ENCODE measurements at regions not wholly inside any gene's neighbourhood (a gene's known extent, or its start where the extent isn't known, plus 50 kb on each side); places are given as distances from the start of the nearest gene placed in this dataset.

GRCh38 chr4:17376205-17376604 is 135.7 kb downstream of the QDPR start:
- TF ChIP-seq, protein P1, sequence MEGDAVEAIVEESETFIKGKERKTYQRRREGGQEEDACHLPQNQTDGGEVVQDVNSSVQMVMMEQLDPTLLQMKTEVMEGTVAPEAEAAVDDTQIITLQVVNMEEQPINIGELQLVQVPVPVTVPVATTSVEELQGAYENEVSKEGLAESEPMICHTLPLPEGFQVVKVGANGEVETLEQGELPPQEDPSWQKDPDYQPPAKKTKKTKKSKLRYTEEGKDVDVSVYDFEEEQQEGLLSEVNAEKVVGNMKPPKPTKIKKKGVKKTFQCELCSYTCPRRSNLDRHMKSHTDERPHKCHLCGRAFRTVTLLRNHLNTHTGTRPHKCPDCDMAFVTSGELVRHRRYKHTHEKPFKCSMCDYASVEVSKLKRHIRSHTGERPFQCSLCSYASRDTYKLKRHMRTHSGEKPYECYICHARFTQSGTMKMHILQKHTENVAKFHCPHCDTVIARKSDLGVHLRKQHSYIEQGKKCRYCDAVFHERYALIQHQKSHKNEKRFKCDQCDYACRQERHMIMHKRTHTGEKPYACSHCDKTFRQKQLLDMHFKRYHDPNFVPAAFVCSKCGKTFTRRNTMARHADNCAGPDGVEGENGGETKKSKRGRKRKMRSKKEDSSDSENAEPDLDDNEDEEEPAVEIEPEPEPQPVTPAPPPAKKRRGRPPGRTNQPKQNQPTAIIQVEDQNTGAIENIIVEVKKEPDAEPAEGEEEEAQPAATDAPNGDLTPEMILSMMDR (IDR thresholded peaks at IDR 0.05): no peak
- TF ChIP-seq POLR2A (IDR thresholded peaks at IDR 0.05): no peak
